ENCODE measurements at regions not wholly inside any gene's neighbourhood (a gene's known extent, or its start where the extent isn't known, plus 50 kb on each side); places are given as distances from the start of the nearest gene placed in this dataset.

DNA sequence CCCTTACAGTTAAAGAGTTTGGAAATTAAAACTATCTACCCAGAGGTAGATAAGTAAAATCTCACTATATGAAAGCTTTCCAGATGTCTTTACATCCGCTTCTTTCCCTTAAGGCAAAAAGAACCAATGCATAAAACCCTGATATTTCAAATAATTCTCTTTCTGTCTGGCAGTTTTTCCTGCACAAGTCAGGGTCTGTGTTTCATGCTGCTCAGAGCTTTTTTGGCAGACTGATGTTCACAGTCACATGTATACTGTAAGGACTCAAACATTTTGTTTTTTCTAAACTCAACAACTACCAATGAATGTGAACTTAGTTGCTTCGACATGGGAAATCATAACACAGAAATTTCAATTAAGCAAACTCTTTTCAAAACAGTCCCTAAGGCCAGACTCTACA lies 988.4 kb downstream of the EPHA3 start:
- Histone ChIP-seq H3K4me3 (ENCODE audit: low read length in 2 of 2) (no peak overlapping the region), H2AK5ac (ENCODE audit: low read depth, low read length) (no peak overlapping the region), H3K9me3 (replicated peaks in 1 of 2; ENCODE audit: control insufficient read depth in 2 of 2, insufficient read depth in 1 of 2, low read depth in 1 of 2, low read length in 2 of 2) (no peaks in the 10 kb centered on the region), H2AFZ (ENCODE audit: low read length) (no peak overlapping the region), H3K18ac (ENCODE audit: low read length) (no peak overlapping the region), H3K79me1 (ENCODE audit: low read depth, low read length) (no peaks in the 10 kb centered on the region), H2BK12ac (ENCODE audit: low read length) (no peak overlapping the region), H3K4me2 (ENCODE audit: insufficient read depth, low read length, poor library complexity, severe bottlenecking) (no peak overlapping the region), H3K27ac (replicated peaks; ENCODE audit: low read length) (no peak overlapping the region), H3K4ac (ENCODE audit: low read length) (no peak overlapping the region), H3K27me3 (ENCODE audit: control insufficient read depth in 3 of 3, insufficient read depth in 3 of 3, low read depth in 1 of 3, low read length in 3 of 3) (no peaks in the 10 kb centered on the region), H3K4me1 (ENCODE audit: control insufficient read depth in 2 of 2, insufficient read depth in 1 of 2, low read depth in 1 of 2, low read length in 2 of 2) (no peaks in the 10 kb centered on the region), H3K14ac (ENCODE audit: low read length) (no peak overlapping the region), H2BK120ac (ENCODE audit: low read depth, low read length) (no peak overlapping the region), H3K23ac (ENCODE audit: low read depth, low read length, poor library complexity) (no peak overlapping the region), H2BK5ac (ENCODE audit: low read length) (no peak overlapping the region), H3K36me3 (replicated peaks in 1 of 2; ENCODE audit: control insufficient read depth in 2 of 2, insufficient read depth in 2 of 2, low read length in 2 of 2) (no peaks in the 10 kb centered on the region), H3K9ac (ENCODE audit: low read depth, low read length, poor library complexity) (no peak overlapping the region), H4K91ac (ENCODE audit: low read depth, low read length, poor library complexity) (no peak overlapping the region), H4K8ac (ENCODE audit: low read depth, low read length) (no peak overlapping the region), H2BK15ac (ENCODE audit: low read length) (no peak overlapping the region)
- no peak for DNase-seq (ENCODE audit: low spot score)
- no CpG with 5 or more reads among the region's 2 CpGs for WGBS, 2 donors (ENCODE audit: extremely low coverage in 2 of 2, insufficient read length in 2 of 2, insufficient replicate concordance in 1 of 2)

GRCh38 chr3:90099493-90099892 lies 992.1 kb downstream of the EPHA3 start:
- no peak overlapping the region for H2AK5ac ChIP-seq (ENCODE audit: low read depth, low read length)
- H2BK120ac ChIP-seq (ENCODE audit: low read depth, low read length): no peak overlapping the region
- H3K18ac ChIP-seq (ENCODE audit: low read length): no peak overlapping the region
- no peak overlapping the region for H3K4me3 ChIP-seq (ENCODE audit: low read length in 2 of 2)
- no peak overlapping the region for H2BK15ac ChIP-seq (ENCODE audit: low read length)
- H3K23ac ChIP-seq (ENCODE audit: low read depth, low read length, poor library complexity): no peak overlapping the region
- H2AFZ ChIP-seq (ENCODE audit: low read length): no peak overlapping the region
- H3K9ac ChIP-seq (ENCODE audit: low read depth, low read length, poor library complexity): no peak overlapping the region
- DNase-seq (ENCODE audit: low spot score): no peak
- H3K79me1 ChIP-seq (ENCODE audit: low read depth, low read length): no peaks in the 10 kb centered on the region
- H3K4me2 ChIP-seq (ENCODE audit: insufficient read depth, low read length, poor library complexity, severe bottlenecking): no peak overlapping the region
- H2BK5ac ChIP-seq (ENCODE audit: low read length): no peak overlapping the region
- no peak overlapping the region for H4K8ac ChIP-seq (ENCODE audit: low read depth, low read length)
- no peaks in the 10 kb centered on the region for H3K4me1 ChIP-seq (ENCODE audit: control insufficient read depth in 2 of 2, insufficient read depth in 1 of 2, low read depth in 1 of 2, low read length in 2 of 2)
- no peak overlapping the region for H2BK12ac ChIP-seq (ENCODE audit: low read length)
- no CpG with 5 or more reads among the region's 1 CpG for WGBS, 2 donors (ENCODE audit: extremely low coverage in 2 of 2, insufficient read length in 2 of 2, insufficient replicate concordance in 1 of 2)
- H3K9me3 ChIP-seq (replicated peaks in 1 of 2; ENCODE audit: control insufficient read depth in 2 of 2, insufficient read depth in 1 of 2, low read depth in 1 of 2, low read length in 2 of 2): no peaks in the 10 kb centered on the region
- H3K14ac ChIP-seq (ENCODE audit: low read length): no peak overlapping the region
- H3K27me3 ChIP-seq (ENCODE audit: control insufficient read depth in 3 of 3, insufficient read depth in 3 of 3, low read depth in 1 of 3, low read length in 3 of 3): no peaks in the 10 kb centered on the region
- no peak overlapping the region for H3K4ac ChIP-seq (ENCODE audit: low read length)
- H3K36me3 ChIP-seq (replicated peaks in 1 of 2; ENCODE audit: control insufficient read depth in 2 of 2, insufficient read depth in 2 of 2, low read length in 2 of 2): no peaks in the 10 kb centered on the region
- H3K27ac ChIP-seq (replicated peaks; ENCODE audit: low read length): no peak overlapping the region
- no peak overlapping the region for H4K91ac ChIP-seq (ENCODE audit: low read depth, low read length, poor library complexity)

DNA sequence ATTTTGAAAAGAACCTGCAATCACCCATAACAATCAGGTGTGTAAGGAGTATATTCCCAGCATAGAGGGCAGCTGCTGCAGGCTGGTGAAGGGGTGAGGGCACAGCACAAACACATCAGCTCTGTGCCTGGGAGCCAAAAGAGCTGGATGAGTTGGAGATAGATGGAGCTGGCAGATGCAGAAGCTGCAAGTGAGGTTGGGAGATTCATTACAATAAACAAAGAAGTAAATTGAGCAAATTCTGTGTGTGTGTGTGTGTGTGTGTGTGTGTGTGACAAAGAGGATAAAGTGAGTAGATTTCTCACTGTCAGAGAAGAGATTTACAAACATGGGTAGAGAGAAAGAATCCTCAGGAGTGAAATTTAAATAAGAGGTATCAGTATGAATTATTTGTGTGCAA lies 994.7 kb downstream of the EPHA3 start:
- H3K9ac ChIP-seq (ENCODE audit: low read depth, low read length, poor library complexity): no peak overlapping the region
- H2BK12ac ChIP-seq (ENCODE audit: low read length): no peak overlapping the region
- H3K9me3 ChIP-seq (replicated peaks in 1 of 2; ENCODE audit: control insufficient read depth in 2 of 2, insufficient read depth in 1 of 2, low read depth in 1 of 2, low read length in 2 of 2): no peaks in the 10 kb centered on the region
- H2AK5ac ChIP-seq (ENCODE audit: low read depth, low read length): no peak overlapping the region
- H3K4ac ChIP-seq (ENCODE audit: low read length): no peak overlapping the region
- no peak overlapping the region for H4K91ac ChIP-seq (ENCODE audit: low read depth, low read length, poor library complexity)
- no peak overlapping the region for H3K4me2 ChIP-seq (ENCODE audit: insufficient read depth, low read length, poor library complexity, severe bottlenecking)
- no peak overlapping the region for H2BK120ac ChIP-seq (ENCODE audit: low read depth, low read length)
- no peak overlapping the region for H3K23ac ChIP-seq (ENCODE audit: low read depth, low read length, poor library complexity)
- no peaks in the 10 kb centered on the region for H3K79me1 ChIP-seq (ENCODE audit: low read depth, low read length)
- no peaks in the 10 kb centered on the region for H3K36me3 ChIP-seq (replicated peaks in 1 of 2; ENCODE audit: control insufficient read depth in 2 of 2, insufficient read depth in 2 of 2, low read length in 2 of 2)
- no peak overlapping the region for H2BK15ac ChIP-seq (ENCODE audit: low read length)
- no peaks in the 10 kb centered on the region for H3K27me3 ChIP-seq (ENCODE audit: control insufficient read depth in 3 of 3, insufficient read depth in 3 of 3, low read depth in 1 of 3, low read length in 3 of 3)
- no peak overlapping the region for H3K4me3 ChIP-seq (ENCODE audit: low read length in 2 of 2)
- no peak overlapping the region for H3K14ac ChIP-seq (ENCODE audit: low read length)
- H3K4me1 ChIP-seq (ENCODE audit: control insufficient read depth in 2 of 2, insufficient read depth in 1 of 2, low read depth in 1 of 2, low read length in 2 of 2): no peaks in the 10 kb centered on the region
- H3K18ac ChIP-seq (ENCODE audit: low read length): no peak overlapping the region
- H2AFZ ChIP-seq (ENCODE audit: low read length): no peak overlapping the region
- no peak for DNase-seq (ENCODE audit: low spot score)
- H3K27ac ChIP-seq (replicated peaks; ENCODE audit: low read length): no peak overlapping the region
- H2BK5ac ChIP-seq (ENCODE audit: low read length): no peak overlapping the region
- H4K8ac ChIP-seq (ENCODE audit: low read depth, low read length): no peak overlapping the region

DNA sequence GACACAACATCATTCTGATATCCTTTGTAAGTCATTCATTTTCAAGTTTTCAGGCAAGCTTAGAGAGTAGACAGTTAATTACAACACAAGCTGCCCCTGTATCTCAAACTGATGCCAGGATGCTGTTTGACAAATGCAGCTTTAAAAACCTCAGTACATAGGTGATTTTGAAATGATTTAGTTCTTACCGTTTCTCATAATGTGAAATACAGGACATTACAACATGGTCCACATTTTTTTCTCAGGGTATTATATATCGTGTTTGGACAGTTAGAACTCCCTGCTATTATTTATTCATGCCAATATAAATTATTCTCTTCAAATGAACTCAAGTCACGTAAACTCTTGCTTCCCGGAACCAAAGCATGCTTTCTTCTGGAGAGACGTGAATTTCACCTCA lies 1013.9 kb downstream of the EPHA3 start:
- H3K4me2 ChIP-seq (ENCODE audit: insufficient read depth, low read length, poor library complexity, severe bottlenecking): no peak overlapping the region
- H2AFZ ChIP-seq (ENCODE audit: low read length): no peak overlapping the region
- H4K8ac ChIP-seq (ENCODE audit: low read depth, low read length): no peak overlapping the region
- H3K27me3 ChIP-seq (ENCODE audit: control insufficient read depth in 3 of 3, insufficient read depth in 3 of 3, low read depth in 1 of 3, low read length in 3 of 3): no peaks in the 10 kb centered on the region
- no peak overlapping the region for H3K9ac ChIP-seq (ENCODE audit: low read depth, low read length, poor library complexity)
- no peak for DNase-seq (ENCODE audit: low spot score)
- no peak overlapping the region for H3K18ac ChIP-seq (ENCODE audit: low read length)
- no peak overlapping the region for H3K23ac ChIP-seq (ENCODE audit: low read depth, low read length, poor library complexity)
- no peaks in the 10 kb centered on the region for H3K79me1 ChIP-seq (ENCODE audit: low read depth, low read length)
- no peaks in the 10 kb centered on the region for H3K36me3 ChIP-seq (replicated peaks in 1 of 2; ENCODE audit: control insufficient read depth in 2 of 2, insufficient read depth in 2 of 2, low read length in 2 of 2)
- no peak overlapping the region for H2BK12ac ChIP-seq (ENCODE audit: low read length)
- H3K14ac ChIP-seq (ENCODE audit: low read length): no peak overlapping the region
- H3K9me3 ChIP-seq (replicated peaks in 1 of 2; ENCODE audit: control insufficient read depth in 2 of 2, insufficient read depth in 1 of 2, low read depth in 1 of 2, low read length in 2 of 2): no peaks in the 10 kb centered on the region
- no peak overlapping the region for H3K27ac ChIP-seq (replicated peaks; ENCODE audit: low read length)
- no peak overlapping the region for H3K4ac ChIP-seq (ENCODE audit: low read length)
- no CpG with 5 or more reads among the region's 5 CpGs for WGBS, 2 donors (ENCODE audit: extremely low coverage in 2 of 2, insufficient read length in 2 of 2, insufficient replicate concordance in 1 of 2)
- H3K4me3 ChIP-seq (ENCODE audit: low read length in 2 of 2): no peak overlapping the region
- H3K4me1 ChIP-seq (ENCODE audit: control insufficient read depth in 2 of 2, insufficient read depth in 1 of 2, low read depth in 1 of 2, low read length in 2 of 2): no peaks in the 10 kb centered on the region
- no peak overlapping the region for H2BK120ac ChIP-seq (ENCODE audit: low read depth, low read length)
- no peak overlapping the region for H4K91ac ChIP-seq (ENCODE audit: low read depth, low read length, poor library complexity)
- H2BK15ac ChIP-seq (ENCODE audit: low read length): no peak overlapping the region
- H2AK5ac ChIP-seq (ENCODE audit: low read depth, low read length): no peak overlapping the region
- H2BK5ac ChIP-seq (ENCODE audit: low read length): no peak overlapping the region
